ENCODE measurements at regions not wholly inside any gene's neighbourhood (a gene's known extent, or its start where the extent isn't known, plus 50 kb on each side); places are given as distances from the start of the nearest gene placed in this dataset.

GRCh38 chr4:99716996-99717395 lies 59.4 kb upstream of the C4orf54 start:
- no peak overlapping the region for H3K4me2 ChIP-seq (ENCODE audit: low read length)

GRCh38 chr4:99715286-99715685 lies 57.7 kb upstream of the C4orf54 start:
- H3K9me3 ChIP-seq (ENCODE audit: insufficient read depth, low read depth, low read length): no peaks in the 10 kb centered on the region
- H3K27me3 ChIP-seq (ENCODE audit: insufficient read depth, low read length): no peaks in the 10 kb centered on the region
- Mint-ChIP-seq H3K4me1 (ENCODE audit: low read depth, unreplicated experiment) (peaks cover 6% of the 10 kb centered on the region), H3K4me3 (ENCODE audit: unreplicated experiment) (no peak overlapping the region), H3K9me3 (ENCODE audit: unreplicated experiment) (no peaks in the 10 kb centered on the region), H3K27ac (ENCODE audit: unreplicated experiment) (no peak overlapping the region), H3K27me3 (ENCODE audit: low read depth, unreplicated experiment) (no peaks in the 10 kb centered on the region), H3K36me3 (ENCODE audit: low read depth, unreplicated experiment) (no peaks in the 10 kb centered on the region)
- H3K79me2 ChIP-seq (ENCODE audit: insufficient read depth, low read length): no peaks in the 10 kb centered on the region
- no peak overlapping the region for H3K9ac ChIP-seq (ENCODE audit: low read length)
- H2AFZ ChIP-seq (ENCODE audit: low read depth, low read length): no peak overlapping the region
- no peaks in the 10 kb centered on the region for H3K4me1 ChIP-seq (ENCODE audit: insufficient read depth, low read length)
- H3K36me3 ChIP-seq (ENCODE audit: insufficient read depth, low read length): no peaks in the 10 kb centered on the region
- no peak overlapping the region for H3K27ac ChIP-seq (ENCODE audit: low read depth, low read length)
- FAIRE-seq: no peak
- H3K4me3 ChIP-seq (ENCODE audit: insufficient read depth, low read depth, low read length): no peak overlapping the region
- H4K20me1 ChIP-seq (ENCODE audit: insufficient read depth, low read length): no peaks in the 10 kb centered on the region
- no peak overlapping the region for H3K4me2 ChIP-seq (ENCODE audit: low read length)
- no peak for TF ChIP-seq EZH2 (IDR thresholded peaks at IDR 0.05; ENCODE audit: insufficient read depth, low read length)
- no peak for TF ChIP-seq CTCF (IDR thresholded peaks at IDR 0.05; ENCODE audit: insufficient read depth, low read depth, low read length)
- no peak for DNase-seq (ENCODE audit: low read depth)

More at GRCh38 chr4:99716996-99717395, 59.4 kb upstream of the C4orf54 start:
- Mint-ChIP-seq H3K27ac (ENCODE audit: unreplicated experiment) (no peak overlapping the region), H3K9me3 (ENCODE audit: unreplicated experiment) (no peaks in the 10 kb centered on the region), H3K36me3 (ENCODE audit: low read depth, unreplicated experiment) (no peaks in the 10 kb centered on the region), H3K4me1 (ENCODE audit: low read depth, unreplicated experiment) (peaks cover under 1% of the 10 kb centered on the region), H3K4me3 (ENCODE audit: unreplicated experiment) (no peak overlapping the region), H3K27me3 (ENCODE audit: low read depth, unreplicated experiment) (no peaks in the 10 kb centered on the region)
- Histone ChIP-seq H3K4me3 (ENCODE audit: insufficient read depth, low read depth, low read length) (no peak overlapping the region), H3K36me3 (ENCODE audit: insufficient read depth, low read length) (no peaks in the 10 kb centered on the region), H3K4me1 (ENCODE audit: insufficient read depth, low read length) (no peaks in the 10 kb centered on the region), H3K9ac (ENCODE audit: low read length) (no peak overlapping the region), H2AFZ (ENCODE audit: low read depth, low read length) (no peak overlapping the region), H3K9me3 (ENCODE audit: insufficient read depth, low read depth, low read length) (no peaks in the 10 kb centered on the region), H3K27ac (ENCODE audit: low read depth, low read length) (no peak overlapping the region), H3K27me3 (ENCODE audit: insufficient read depth, low read length) (no peaks in the 10 kb centered on the region), H3K79me2 (ENCODE audit: insufficient read depth, low read length) (no peaks in the 10 kb centered on the region), H4K20me1 (ENCODE audit: insufficient read depth, low read length) (no peaks in the 10 kb centered on the region)
- TF ChIP-seq CTCF (IDR thresholded peaks at IDR 0.05; ENCODE audit: insufficient read depth, low read depth, low read length) (no peak), EZH2 (IDR thresholded peaks at IDR 0.05; ENCODE audit: insufficient read depth, low read length) (no peak)
- DNase-seq (ENCODE audit: low read depth): no peak
- no peak for FAIRE-seq

- H3K79me2 ChIP-seq (ENCODE audit: insufficient read depth, low read length): no peaks in the 10 kb centered on the region
- DNase-seq (ENCODE audit: low read depth) (no peak), FAIRE-seq (no peak)
- Mint-ChIP-seq H3K4me1 (ENCODE audit: low read depth, unreplicated experiment) (peaks cover 6% of the 10 kb centered on the region), H3K27ac (ENCODE audit: unreplicated experiment) (no peak overlapping the region), H3K27me3 (ENCODE audit: low read depth, unreplicated experiment) (no peaks in the 10 kb centered on the region), H3K36me3 (ENCODE audit: low read depth, unreplicated experiment) (no peaks in the 10 kb centered on the region), H3K4me3 (ENCODE audit: unreplicated experiment) (no peak overlapping the region), H3K9me3 (ENCODE audit: unreplicated experiment) (no peaks in the 10 kb centered on the region)
- no peak overlapping the region for H3K27ac ChIP-seq (ENCODE audit: low read depth, low read length)
- no peak overlapping the region for H3K4me2 ChIP-seq (ENCODE audit: low read length)
- no peak overlapping the region for H3K4me3 ChIP-seq (ENCODE audit: insufficient read depth, low read depth, low read length)
- no peaks in the 10 kb centered on the region for H3K4me1 ChIP-seq (ENCODE audit: insufficient read depth, low read length)
- no peak overlapping the region for H3K9ac ChIP-seq (ENCODE audit: low read length)
- H2AFZ ChIP-seq (ENCODE audit: low read depth, low read length): no peak overlapping the region
- no peaks in the 10 kb centered on the region for H3K36me3 ChIP-seq (ENCODE audit: insufficient read depth, low read length)
- H4K20me1 ChIP-seq (ENCODE audit: insufficient read depth, low read length): no peaks in the 10 kb centered on the region
- H3K27me3 ChIP-seq (ENCODE audit: insufficient read depth, low read length): no peaks in the 10 kb centered on the region
- H3K9me3 ChIP-seq (ENCODE audit: insufficient read depth, low read depth, low read length): no peaks in the 10 kb centered on the region
- TF ChIP-seq CTCF (IDR thresholded peaks at IDR 0.05; ENCODE audit: insufficient read depth, low read depth, low read length) (no peak), EZH2 (IDR thresholded peaks at IDR 0.05; ENCODE audit: insufficient read depth, low read length) (no peak)
Observed at GRCh38 chr4:99714179-99714578, 56.6 kb upstream of the C4orf54 start.

Measured in astrocyte (in vitro differentiated cells and primary cell).